Spleen (tissue), 11 donors: ENCODE measurements at regions not wholly inside any gene's neighbourhood (a gene's known extent, or its start where the extent isn't known, plus 50 kb on each side); places are given as distances from the start of the nearest gene placed in this dataset.

Source experiments
- DNase-seq: peaks from one replicate; pipeline ENCODE4 v3.0.0-alpha.2; 2020
- H3K27ac ChIP-seq, 8 donors: fragments of 200-600 bp; sonication (generic) in 7 of 8; 1 replicate in 4 of 8; 2 replicates in 4 of 8; pipeline versions ENCODE4 v1.5.0 to v1.8.0; 2016 to 2021; ENCODE audit warnings: inconsistent platforms in 4 of 8, mild to moderate bottlenecking in 4 of 8, moderate library complexity in 1 of 8
- H3K27me3 ChIP-seq, 7 donors: fragments of 200-600 bp; sonication (generic) in 6 of 7; replicated peaks in 1 of 7; 1 replicate in 4 of 7; 2 replicates in 3 of 7; pipeline versions ENCODE4 v1.5.0 to v1.8.0; 2016 to 2021; ENCODE audit warnings: inconsistent platforms in 3 of 7, mild to moderate bottlenecking in 1 of 7
- H3K36me3 ChIP-seq, 6 donors: fragments of 200-600 bp; sonication (generic) in 5 of 6; 1 replicate in 4 of 6; 2 replicates in 2 of 6; pipeline versions ENCODE4 v1.5.0 to v1.8.0; 2016 to 2021; ENCODE audit warnings: inconsistent platforms in 2 of 6
- H3K4me1 ChIP-seq, 6 donors: fragments of 200-600 bp; sonication (generic) in 5 of 6; 1 replicate in 3 of 6; 2 replicates in 3 of 6; pipeline versions ENCODE4 v1.5.0 to v1.8.0; 2016 to 2021; ENCODE audit warnings: inconsistent platforms in 3 of 6
- H3K4me3 ChIP-seq, 8 donors: fragments of 200-600 bp; sonication (generic) in 7 of 8; 1 replicate in 4 of 8; 2 replicates in 4 of 8; pipeline versions ENCODE4 v1.5.0 to v1.8.0; 2016 to 2021; ENCODE audit warnings: inconsistent platforms in 4 of 8, mild to moderate bottlenecking in 4 of 8, moderate library complexity in 2 of 8
- H3K9me3 ChIP-seq, 8 donors: fragments of 200-600 bp; sonication (generic) in 7 of 8; 1 replicate in 4 of 8; 2 replicates in 4 of 8; pipeline versions ENCODE4 v1.5.0 to v1.8.0; 2016 to 2021; ENCODE audit warnings: inconsistent platforms in 4 of 8
- POLR2A ChIP-seq, 3 donors: fragments of 450-650 bp; IDR thresholded peaks; one replicate each; pipeline ENCODE4 v1.5.1; 2017; ENCODE audit warnings: antibody characterized with exemption in 3 of 3, mild to moderate bottlenecking in 1 of 3
- POLR2AphosphoS5 ChIP-seq, 3 donors: sonication (generic); formaldehyde crosslinking; IDR thresholded peaks; one replicate each; pipeline ENCODE4 v1.5.1; 2017; ENCODE audit warnings: antibody characterized with exemption in 3 of 3
- WGBS, 5 donors: extraction: QIAGEN DNeasy Blood & Tissue Kit in 3 of 5; methylation state at CpG; one replicate each; pipeline versions ENCODE4 v1.1.5 to v1.1.7; 2013 to 2018; 5-methylcytosine and 5-hydroxymethylcytosine counted together
- intact Hi-C: fragments of 100-400 bp; cut with DNase I; formaldehyde crosslinking; loops from one replicate; pipeline ENCODE4 v1.15.0; 2023; ENCODE audit warnings: low total_unique reads
- TF ChIP-seq, protein P1 (sequence below), 11 experiments: fragments of 200-600 bp in 7 of 11; fragments of 450-650 bp in 4 of 11; sonication (generic) in 4 of 11; IDR thresholded peaks in 8 of 11; conservative IDR thresholded peaks in 3 of 11; 1 replicate in 7 of 11; 2 replicates in 4 of 11; pipeline versions ENCODE4 v1.4.0 to v1.8.0; 2016 to 2021; ENCODE audit warnings: antibody characterized with exemption in 11 of 11, inconsistent platforms in 4 of 11, mild to moderate bottlenecking in 1 of 11
- donor health status: healthy with polysubstance abuse.
- donor health status: DM: no; HTN: no; CAD: no; lungs with moderate emphysema.
- donor health status: DM: no; HTN: no; CAD: no.
- donor health status: Bipolar disorder and iron deficiency.
- donor health status: healthy.
- donor health status: DM: no; HTN: no; CAD: no.
- donor health status: DM: yes; HTN: yes; CAD: no.

DNA sequence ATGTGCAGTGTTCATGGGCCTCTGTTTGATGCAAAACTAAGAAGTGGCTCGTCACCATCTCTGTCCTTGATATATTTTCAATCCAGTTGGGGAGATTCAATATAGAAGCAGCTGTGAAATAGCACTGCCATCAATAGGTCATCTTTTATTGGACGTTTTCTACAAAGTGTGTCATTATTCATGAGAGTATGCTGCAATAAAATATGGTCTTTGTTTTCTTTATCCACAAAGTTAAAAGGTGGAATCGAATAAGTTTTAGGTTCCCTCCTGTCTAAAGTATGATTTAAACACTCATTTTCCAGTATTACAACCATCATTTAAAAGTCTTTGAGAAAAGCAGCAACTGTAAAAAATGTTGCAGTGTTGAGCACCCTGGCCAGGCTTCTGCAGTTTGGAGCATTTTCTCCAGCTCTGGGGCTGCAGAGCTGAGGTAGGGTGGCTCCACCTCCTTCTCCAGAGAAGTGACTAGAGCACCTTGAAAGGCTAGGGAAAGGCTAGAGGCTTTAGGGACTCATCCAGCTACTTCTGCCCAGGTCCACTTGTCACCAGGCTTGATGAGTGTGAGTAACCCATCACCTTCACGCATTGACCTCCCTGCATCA is 56.5 kb upstream of the DNAH14 start:
- H3K27ac ChIP-seq: no peak overlapping the region
- DNase-seq: no peak
- no peaks in the 10 kb centered on the region for H3K4me1 ChIP-seq
- WGBS, 5 donors: 53 to 79% (median 69%) methylated on average over 4 of the region's 4 CpGs
- H3K9me3 ChIP-seq: no peaks in the 10 kb centered on the region
- TF ChIP-seq POLR2A (IDR thresholded peaks at IDR 0.05) (no peak), POLR2AphosphoS5 (IDR thresholded peaks at IDR 0.05) (no peak)
- TF ChIP-seq, protein P1, sequence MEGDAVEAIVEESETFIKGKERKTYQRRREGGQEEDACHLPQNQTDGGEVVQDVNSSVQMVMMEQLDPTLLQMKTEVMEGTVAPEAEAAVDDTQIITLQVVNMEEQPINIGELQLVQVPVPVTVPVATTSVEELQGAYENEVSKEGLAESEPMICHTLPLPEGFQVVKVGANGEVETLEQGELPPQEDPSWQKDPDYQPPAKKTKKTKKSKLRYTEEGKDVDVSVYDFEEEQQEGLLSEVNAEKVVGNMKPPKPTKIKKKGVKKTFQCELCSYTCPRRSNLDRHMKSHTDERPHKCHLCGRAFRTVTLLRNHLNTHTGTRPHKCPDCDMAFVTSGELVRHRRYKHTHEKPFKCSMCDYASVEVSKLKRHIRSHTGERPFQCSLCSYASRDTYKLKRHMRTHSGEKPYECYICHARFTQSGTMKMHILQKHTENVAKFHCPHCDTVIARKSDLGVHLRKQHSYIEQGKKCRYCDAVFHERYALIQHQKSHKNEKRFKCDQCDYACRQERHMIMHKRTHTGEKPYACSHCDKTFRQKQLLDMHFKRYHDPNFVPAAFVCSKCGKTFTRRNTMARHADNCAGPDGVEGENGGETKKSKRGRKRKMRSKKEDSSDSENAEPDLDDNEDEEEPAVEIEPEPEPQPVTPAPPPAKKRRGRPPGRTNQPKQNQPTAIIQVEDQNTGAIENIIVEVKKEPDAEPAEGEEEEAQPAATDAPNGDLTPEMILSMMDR (IDR thresholded peaks at IDR 0.05 in 8 of 11, conservative IDR thresholded peaks at IDR 0.05 in 3 of 11): no peak
- peaks cover 0 to 34% (median 0%) of the 10 kb centered on the region in 7 donors for H3K27me3 ChIP-seq
- no peak overlapping the region for H3K4me3 ChIP-seq
- intact Hi-C loops: no loop called here
- no peaks in the 10 kb centered on the region for H3K36me3 ChIP-seq

DNA sequence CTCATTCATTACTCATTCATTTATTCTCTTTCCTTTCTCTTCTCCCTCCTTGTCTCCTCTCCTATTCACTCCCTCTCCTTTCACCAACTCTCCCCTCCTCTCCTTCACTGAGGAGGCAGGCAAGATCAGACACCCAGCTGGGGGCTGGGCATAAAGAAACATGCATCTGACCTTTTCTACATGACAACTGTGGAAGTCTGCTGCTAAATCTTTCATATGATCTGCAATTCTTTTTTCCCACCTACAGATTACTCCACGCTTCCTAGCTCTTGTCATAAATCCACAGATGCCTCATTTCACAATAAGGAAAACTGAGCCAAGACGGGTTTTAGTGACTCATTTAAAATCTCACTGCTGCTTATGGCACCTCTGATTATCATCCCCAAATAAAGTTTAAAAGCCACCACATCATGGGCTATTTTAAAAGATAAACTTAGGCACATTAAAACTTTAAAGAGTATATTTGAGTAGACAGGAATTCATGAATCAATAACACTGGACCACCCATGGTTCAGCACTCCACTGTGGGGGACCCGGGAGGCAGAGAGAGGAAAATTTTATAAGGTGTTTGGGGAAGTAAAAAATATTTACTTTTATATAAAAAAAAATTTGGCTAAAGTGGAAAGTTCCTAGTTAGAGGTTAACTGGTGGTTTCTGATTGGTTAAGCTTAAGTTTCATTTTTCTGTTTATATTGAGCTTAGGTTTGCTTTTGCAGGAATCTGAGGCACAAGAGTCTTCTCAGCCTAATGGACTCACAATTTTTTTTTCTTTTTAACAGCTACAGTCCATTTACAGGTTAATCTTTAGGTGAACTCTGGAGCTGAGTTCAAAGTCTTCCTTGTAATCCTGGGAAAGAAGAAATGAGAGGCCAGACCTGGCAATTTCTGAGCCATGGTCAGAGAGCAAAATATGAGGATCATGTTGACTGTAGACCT is 55.8 kb upstream of the DNAH14 start:
- Histone ChIP-seq H3K4me1 (no peaks in the 10 kb centered on the region), H3K27me3 (peaks cover 0 to 41% (median 0%) of the 10 kb centered on the region in 7 donors), H3K27ac (no peak overlapping the region), H3K4me3 (no peak overlapping the region), H3K36me3 (no peaks in the 10 kb centered on the region), H3K9me3 (no peaks in the 10 kb centered on the region)
- no peak for DNase-seq
- TF ChIP-seq POLR2AphosphoS5 (IDR thresholded peaks at IDR 0.05) (no peak), POLR2A (IDR thresholded peaks at IDR 0.05) (no peak)
- TF ChIP-seq, protein P1 (IDR thresholded peaks at IDR 0.05 in 8 of 11, conservative IDR thresholded peaks at IDR 0.05 in 3 of 11): no peak
- intact Hi-C loops: no loop called here
- WGBS, 5 donors: 45 to 64% (median 49%) methylated on average over 3 of the region's 3 CpGs

DNA sequence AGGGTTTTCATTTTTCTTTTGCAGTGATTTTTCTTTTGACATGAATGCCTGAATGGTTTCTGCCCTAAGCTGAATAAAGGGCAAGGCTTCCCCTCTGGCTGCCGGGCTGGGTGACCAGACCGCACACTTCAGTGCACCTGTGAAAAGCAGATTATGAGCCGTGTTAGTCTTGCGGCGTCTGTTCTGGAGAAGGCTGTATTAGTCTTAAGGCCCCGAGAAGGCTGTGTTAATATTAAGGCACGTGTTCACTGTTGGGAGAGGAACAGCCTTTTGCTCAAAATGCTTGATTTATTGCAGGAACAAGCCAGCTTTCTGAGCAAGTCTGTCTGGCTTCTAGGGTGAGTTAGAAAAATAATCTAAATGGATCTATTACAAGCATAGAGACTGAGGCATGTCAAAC is 54.7 kb upstream of the DNAH14 start:
- no peaks in the 10 kb centered on the region for H3K36me3 ChIP-seq
- no peak overlapping the region for H3K4me3 ChIP-seq
- H3K4me1 ChIP-seq: no peaks in the 10 kb centered on the region
- TF ChIP-seq, protein P1 (IDR thresholded peaks at IDR 0.05 in 8 of 11, conservative IDR thresholded peaks at IDR 0.05 in 3 of 11): no peak
- TF ChIP-seq POLR2A (IDR thresholded peaks at IDR 0.05) (no peak), POLR2AphosphoS5 (IDR thresholded peaks at IDR 0.05) (no peak)
- H3K27me3 ChIP-seq: peaks cover 0 to 43% (median 0%) of the 10 kb centered on the region in 7 donors
- H3K9me3 ChIP-seq: no peaks in the 10 kb centered on the region
- no peak overlapping the region for H3K27ac ChIP-seq
- no peak for DNase-seq
- intact Hi-C loops: no loop called here
- 19 to 27% (median 26%) methylated on average over 7 of the region's 7 CpGs for WGBS, 5 donors

DNA sequence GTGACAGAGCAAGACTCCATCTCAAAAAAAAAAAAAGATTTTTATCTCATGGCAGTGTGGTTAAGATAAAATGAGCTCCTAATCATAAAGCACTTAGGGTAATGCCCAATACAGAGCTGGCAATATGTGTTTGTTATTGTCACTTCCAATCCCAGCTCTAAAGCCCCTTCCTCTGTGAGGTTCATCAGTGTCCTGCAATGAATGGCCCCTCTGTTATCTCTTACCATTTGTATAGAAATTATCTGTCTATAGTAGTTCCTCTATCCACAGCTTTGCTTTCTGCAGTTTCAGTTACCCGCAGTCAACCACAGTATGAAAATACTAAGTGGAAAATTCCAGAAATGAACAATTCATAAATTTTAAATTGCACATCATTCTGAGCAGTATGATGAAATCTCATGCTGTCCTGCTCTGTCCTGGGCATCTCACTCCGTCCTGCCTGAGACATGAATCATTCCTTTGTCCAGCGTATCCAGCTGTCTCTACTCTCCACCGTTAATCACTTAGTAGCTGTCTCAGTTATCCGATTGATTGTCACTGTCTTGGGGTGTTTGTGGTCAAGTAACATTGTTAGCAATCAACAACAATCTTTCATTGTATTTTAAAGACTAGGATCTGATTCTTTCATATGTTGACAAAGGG is 50.2 kb upstream of the DNAH14 start:
- Histone ChIP-seq H3K9me3 (no peaks in the 10 kb centered on the region), H3K36me3 (no peaks in the 10 kb centered on the region), H3K27ac (no peak overlapping the region), H3K27me3 (peaks cover 0 to 43% (median 0%) of the 10 kb centered on the region in 7 donors), H3K4me1 (no peaks in the 10 kb centered on the region), H3K4me3 (no peak overlapping the region)
- intact Hi-C loops: no loop called here
- TF ChIP-seq, protein P1 (IDR thresholded peaks at IDR 0.05 in 8 of 11, conservative IDR thresholded peaks at IDR 0.05 in 3 of 11): no peak
- TF ChIP-seq POLR2AphosphoS5 (IDR thresholded peaks at IDR 0.05) (no peak), POLR2A (IDR thresholded peaks at IDR 0.05) (no peak)
- WGBS, 5 donors: 40 to 70% (median 61%) methylated on average over 5 of the region's 5 CpGs
- DNase-seq: no peak
